Hepatic stellate cell (primary cell): ENCODE measurements at regions not wholly inside any gene's neighbourhood (a gene's known extent, or its start where the extent isn't known, plus 50 kb on each side); places are given as distances from the start of the nearest gene placed in this dataset.

ENCODE experiments used
- DNase-seq: peaks from one replicate; pipeline ENCODE4 v3.0.0; 2011; ENCODE audit warnings: low spot score

GRCh38 chr2:173672573-173673340 is 292.4 kb downstream of the SP3 start:
- DNase-seq, result no peak

- DNase-seq, result no peak
Observed at GRCh38 chr2:173673640-173674039, 291.5 kb downstream of the SP3 start.

GRCh38 chr2:173676647-173677046 is 288.5 kb downstream of the SP3 start:
- no peak for DNase-seq

- no peak for DNase-seq
Observed at GRCh38 chr2:173678186-173678585, 287.0 kb downstream of the SP3 start.

- DNase-seq, result no peak
Observed at GRCh38 chr2:173680574-173680973, 284.6 kb downstream of the SP3 start.

- DNase-seq, result no peak
Observed at GRCh38 chr2:173681881-173682650, 283.1 kb downstream of the SP3 start.

- no peak for DNase-seq
Observed at GRCh38 chr2:173684896-173685459, 280.2 kb downstream of the SP3 start.

GRCh38 chr2:173690349-173690748 is 274.8 kb downstream of the SP3 start:
- DNase-seq, result no peak

GRCh38 chr2:173692068-173692467 is 273.1 kb downstream of the SP3 start:
- DNase-seq, result no peak

GRCh38 chr2:173693044-173693589 is 272.1 kb downstream of the SP3 start:
- no peak for DNase-seq

GRCh38 chr2:173696274-173696673 is 268.9 kb downstream of the SP3 start:
- no peak for DNase-seq

GRCh38 chr2:173697929-173698328 is 267.2 kb downstream of the SP3 start:
- no peak for DNase-seq

GRCh38 chr2:173705656-173706055 is 259.5 kb downstream of the SP3 start:
- DNase-seq, result no peak

GRCh38 chr2:173706936-173707335 is 258.2 kb downstream of the SP3 start:
- DNase-seq, result no peak

GRCh38 chr2:173708806-173709205 is 256.4 kb downstream of the SP3 start:
- no peak for DNase-seq

GRCh38 chr2:173711816-173712215 is 253.4 kb downstream of the SP3 start:
- DNase-seq, result no peak

GRCh38 chr2:173713904-173714555 is 251.1 kb downstream of the SP3 start:
- no peak for DNase-seq

- no peak for DNase-seq
Observed at GRCh38 chr2:173715441-173715840, 249.7 kb downstream of the SP3 start.

GRCh38 chr2:173716458-173717052 is 248.6 kb downstream of the SP3 start:
- no peak for DNase-seq

GRCh38 chr2:173719471-173719870 is 245.7 kb downstream of the SP3 start:
- DNase-seq, result no peak

GRCh38 chr2:173720306-173720705 is 244.9 kb downstream of the SP3 start:
- no peak for DNase-seq

- no peak for DNase-seq
Observed at GRCh38 chr2:173734797-173735196, 230.4 kb downstream of the SP3 start.
